ENCODE measurements at regions not wholly inside any gene's neighbourhood (a gene's known extent, or its start where the extent isn't known, plus 50 kb on each side); places are given as distances from the start of the nearest gene placed in this dataset.

GRCh38 chr3:59245300-59245858 is 195.6 kb upstream of the CFAP20DC start:
- Mint-ChIP-seq H3K36me3 (no peaks in the 10 kb centered on the region), H3K4me1 (no peaks in the 10 kb centered on the region), H3K27me3 (no peaks in the 10 kb centered on the region), H3K4me3 (no peak overlapping the region), H3K9me3 (peaks cover 0 to 6% (median 5%) of the 10 kb centered on the region in 3 donors), H3K27ac (no peak overlapping the region)
- Histone ChIP-seq H3K4me1 (ENCODE audit: control insufficient read depth in 1 of 2, extremely low read depth in 1 of 2, insufficient read depth in 2 of 2, low read length in 2 of 2) (no peaks in the 10 kb centered on the region), H3K36me3 (ENCODE audit: control insufficient read depth in 2 of 2, extremely low read depth in 1 of 2, insufficient read depth in 1 of 2, low read length in 1 of 2) (no peaks in the 10 kb centered on the region), H3K27ac (ENCODE audit: low read length) (no peak overlapping the region), H3K4me3 (ENCODE audit: control insufficient read depth in 1 of 2, extremely low read depth in 1 of 2, low read length in 1 of 2) (no peak overlapping the region), H3K27me3 (replicated peaks in 1 of 2; ENCODE audit: control insufficient read depth in 2 of 2, extremely low read depth in 1 of 2, insufficient read depth in 2 of 2, low read length in 1 of 2) (no peaks in the 10 kb centered on the region), H3K9me3 (no peaks in the 10 kb centered on the region)
- DNase-seq = no peak
- CTCF ChIA-PET = no interaction called here
- WGBS (ENCODE audit: insufficient coverage) = no CpG with 5 or more reads among the region's 5 CpGs
- no peak for ATAC-seq (replicated peaks in 1 of 4)
- POLR2A ChIA-PET = no interaction called here

- DNase-seq (no peak), ATAC-seq (replicated peaks in 1 of 4) (no peak)
- no peaks in the 10 kb centered on the region for H3K4me1 Mint-ChIP-seq
- 96% methylated on average over 3 of the region's 6 CpGs for WGBS (ENCODE audit: insufficient coverage)
- ChIA-PET CTCF (no interaction called here), POLR2A (no interaction called here)
- peaks cover 0 to 5% (median 5%) of the 10 kb centered on the region in 3 donors for H3K9me3 Mint-ChIP-seq
- no peak overlapping the region for H3K27ac Mint-ChIP-seq
- no peak overlapping the region for H3K4me3 Mint-ChIP-seq
- Histone ChIP-seq H3K36me3 (ENCODE audit: control insufficient read depth in 2 of 2, extremely low read depth in 1 of 2, insufficient read depth in 1 of 2, low read length in 1 of 2) (no peaks in the 10 kb centered on the region), H3K4me3 (ENCODE audit: control insufficient read depth in 1 of 2, extremely low read depth in 1 of 2, low read length in 1 of 2) (no peak overlapping the region), H3K27ac (ENCODE audit: low read length) (no peak overlapping the region), H3K27me3 (replicated peaks in 1 of 2; ENCODE audit: control insufficient read depth in 2 of 2, extremely low read depth in 1 of 2, insufficient read depth in 2 of 2, low read length in 1 of 2) (no peaks in the 10 kb centered on the region), H3K4me1 (ENCODE audit: control insufficient read depth in 1 of 2, extremely low read depth in 1 of 2, insufficient read depth in 2 of 2, low read length in 2 of 2) (no peaks in the 10 kb centered on the region), H3K9me3 (no peaks in the 10 kb centered on the region)
- no peaks in the 10 kb centered on the region for H3K27me3 Mint-ChIP-seq
- no peaks in the 10 kb centered on the region for H3K36me3 Mint-ChIP-seq
These were observed 194.5 kb upstream of the CFAP20DC start for GRCh38 chr3:59244343-59244742.

DNA sequence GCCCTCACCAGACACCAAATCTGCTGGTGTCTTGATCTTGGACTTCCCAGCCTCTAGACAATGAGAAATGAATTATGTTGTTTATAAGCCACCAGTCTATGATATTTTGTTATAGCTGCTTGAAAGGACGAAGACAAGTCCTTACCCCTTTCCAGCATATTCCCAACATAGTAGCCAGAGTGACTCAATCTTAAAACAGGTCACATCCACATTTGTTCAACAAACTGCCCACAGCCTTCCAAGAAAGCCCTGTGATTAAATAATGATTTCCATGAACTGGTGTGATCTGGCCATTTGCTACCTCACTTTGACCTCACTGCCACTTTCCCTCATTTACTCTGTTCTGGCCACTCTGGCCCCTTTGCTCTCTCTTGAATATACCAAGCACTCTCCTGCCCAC is 193.7 kb upstream of the CFAP20DC start:
- ChIA-PET POLR2A (no interaction called here), CTCF (no interaction called here)
- H3K27me3 Mint-ChIP-seq = no peaks in the 10 kb centered on the region
- no peaks in the 10 kb centered on the region for H3K36me3 Mint-ChIP-seq
- H3K9me3 Mint-ChIP-seq = peaks cover 0 to 5% (median 3%) of the 10 kb centered on the region in 3 donors
- H3K4me3 Mint-ChIP-seq = no peak overlapping the region
- WGBS (ENCODE audit: insufficient coverage) = no CpG with 5 or more reads among the region's 1 CpG
- no peaks in the 10 kb centered on the region for H3K4me1 Mint-ChIP-seq
- Histone ChIP-seq H3K4me3 (ENCODE audit: control insufficient read depth in 1 of 2, extremely low read depth in 1 of 2, low read length in 1 of 2) (no peak overlapping the region), H3K27me3 (replicated peaks in 1 of 2; ENCODE audit: control insufficient read depth in 2 of 2, extremely low read depth in 1 of 2, insufficient read depth in 2 of 2, low read length in 1 of 2) (no peaks in the 10 kb centered on the region), H3K27ac (ENCODE audit: low read length) (no peak overlapping the region), H3K36me3 (ENCODE audit: control insufficient read depth in 2 of 2, extremely low read depth in 1 of 2, insufficient read depth in 1 of 2, low read length in 1 of 2) (no peaks in the 10 kb centered on the region), H3K4me1 (ENCODE audit: control insufficient read depth in 1 of 2, extremely low read depth in 1 of 2, insufficient read depth in 2 of 2, low read length in 2 of 2) (no peaks in the 10 kb centered on the region), H3K9me3 (no peaks in the 10 kb centered on the region)
- ATAC-seq (replicated peaks in 1 of 4) (no peak), DNase-seq (no peak)
- no peak overlapping the region for H3K27ac Mint-ChIP-seq

DNA sequence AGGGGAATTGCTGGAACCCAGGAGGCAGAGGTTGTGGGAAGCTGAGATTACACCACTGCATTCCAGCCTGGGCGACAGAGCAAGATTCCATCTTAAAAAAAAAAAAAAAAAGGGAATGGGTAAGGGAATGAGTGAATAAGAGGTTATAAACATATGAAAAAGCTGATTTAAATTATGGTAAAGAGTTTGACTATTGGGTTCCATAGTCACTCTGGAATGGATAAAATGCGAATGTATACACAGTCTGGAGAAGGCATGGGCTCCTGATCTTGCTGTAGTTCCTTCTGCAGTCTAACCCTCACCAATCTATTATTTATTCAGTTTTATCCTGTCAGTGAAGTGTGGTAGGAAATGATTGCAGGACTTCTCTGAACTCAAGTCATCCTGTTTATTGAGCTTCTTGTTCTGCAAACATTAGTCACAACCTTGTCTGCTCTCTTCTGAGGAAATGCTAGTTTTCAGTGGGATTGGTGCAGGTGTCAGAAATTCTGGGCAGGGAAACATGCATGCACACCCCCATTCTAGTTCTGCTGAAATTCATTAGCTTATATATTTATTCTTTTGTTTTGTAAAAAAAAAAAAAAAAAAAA is 190.9 kb upstream of the CFAP20DC start:
- 100% methylated on average over 1 of the region's 2 CpGs for WGBS (ENCODE audit: insufficient coverage)
- Mint-ChIP-seq H3K27me3 (no peaks in the 10 kb centered on the region), H3K27ac (no peak overlapping the region), H3K36me3 (no peaks in the 10 kb centered on the region), H3K4me1 (peaks cover 0 to 3% (median 2%) of the 10 kb centered on the region in 3 donors), H3K9me3 (peaks cover 0 to 5% (median 3%) of the 10 kb centered on the region in 3 donors), H3K4me3 (no peak overlapping the region)
- CTCF ChIA-PET = interaction anchor here in 1 of 2 donors (0.6 kb wide), 2 partner anchors 78 to 809 kb away, joined by 3 read pairs; no protein-coding TSS in a partner anchor
- POLR2A ChIA-PET = interaction anchor here in 1 of 2 donors (0.6 kb wide), 2 partner anchors 135 to 1333 kb away, joined by 3 to 4 read pairs; no protein-coding TSS in a partner anchor
- peaks cover 0 to 3% of the 10 kb centered on the region in 2 experiments for H3K4me1 ChIP-seq (ENCODE audit: control insufficient read depth in 1 of 2, extremely low read depth in 1 of 2, insufficient read depth in 2 of 2, low read length in 2 of 2)
- H3K27me3 ChIP-seq (replicated peaks in 1 of 2; ENCODE audit: control insufficient read depth in 2 of 2, extremely low read depth in 1 of 2, insufficient read depth in 2 of 2, low read length in 1 of 2) = no peaks in the 10 kb centered on the region
- no peak for ATAC-seq (replicated peaks in 1 of 4)
- no peak overlapping the region for H3K4me3 ChIP-seq (ENCODE audit: control insufficient read depth in 1 of 2, extremely low read depth in 1 of 2, low read length in 1 of 2)
- no peak overlapping the region for H3K27ac ChIP-seq (ENCODE audit: low read length)
- no peaks in the 10 kb centered on the region for H3K36me3 ChIP-seq (ENCODE audit: control insufficient read depth in 2 of 2, extremely low read depth in 1 of 2, insufficient read depth in 1 of 2, low read length in 1 of 2)
- no peak for DNase-seq
- H3K9me3 ChIP-seq = no peaks in the 10 kb centered on the region

- Mint-ChIP-seq H3K4me1 (peaks cover 0 to 15% (median 14%) of the 10 kb centered on the region in 3 donors), H3K36me3 (no peaks in the 10 kb centered on the region), H3K4me3 (no peak overlapping the region), H3K27ac (no peak overlapping the region), H3K9me3 (peaks cover 0 to 6% (median 0%) of the 10 kb centered on the region in 3 donors), H3K27me3 (peaks cover 0 to 3% of the 10 kb centered on the region in 2 donors)
- WGBS (ENCODE audit: insufficient coverage) = 95% methylated on average over 3 of the region's 6 CpGs
- ChIA-PET CTCF (no interaction called here), POLR2A (interaction anchor here in 1 of 2 donors (0.6 kb wide), 1 partner anchor 19 kb away, joined by 3 read pairs; no protein-coding TSS in a partner anchor)
- Histone ChIP-seq H3K27ac (ENCODE audit: low read length) (no peak overlapping the region), H3K27me3 (replicated peaks in 1 of 2; ENCODE audit: control insufficient read depth in 2 of 2, extremely low read depth in 1 of 2, insufficient read depth in 2 of 2, low read length in 1 of 2) (no peaks in the 10 kb centered on the region), H3K9me3 (no peaks in the 10 kb centered on the region), H3K4me1 (ENCODE audit: control insufficient read depth in 1 of 2, extremely low read depth in 1 of 2, insufficient read depth in 2 of 2, low read length in 2 of 2) (peaks cover 0 to 8% of the 10 kb centered on the region in 2 experiments), H3K36me3 (ENCODE audit: control insufficient read depth in 2 of 2, extremely low read depth in 1 of 2, insufficient read depth in 1 of 2, low read length in 1 of 2) (no peaks in the 10 kb centered on the region), H3K4me3 (ENCODE audit: control insufficient read depth in 1 of 2, extremely low read depth in 1 of 2, low read length in 1 of 2) (no peak overlapping the region)
- no peak for DNase-seq
- ATAC-seq (replicated peaks in 1 of 4) = no peak
These were observed 187.3 kb upstream of the CFAP20DC start for GRCh38 chr3:59237121-59237520.

DNA sequence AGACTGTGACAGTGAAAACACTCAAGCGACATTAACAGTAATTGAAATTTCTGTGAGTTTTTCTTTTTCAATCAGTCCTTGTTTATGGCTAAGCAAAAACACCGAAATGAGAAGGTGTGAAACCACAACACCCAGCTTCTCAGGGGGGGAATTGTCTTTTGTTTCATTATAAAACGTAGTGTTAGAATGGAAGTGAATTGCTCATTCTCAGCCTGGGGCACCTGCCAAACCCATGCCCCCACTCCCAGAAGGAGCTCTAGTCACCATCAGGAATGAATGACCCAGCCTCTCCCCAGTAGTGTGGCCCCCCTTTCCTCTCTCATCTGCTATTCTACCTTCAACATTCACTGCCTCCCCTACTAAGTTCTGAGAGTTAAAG is 185.8 kb upstream of the CFAP20DC start:
- Histone ChIP-seq H3K27ac (ENCODE audit: low read length) (no peak overlapping the region), H3K4me3 (ENCODE audit: control insufficient read depth in 1 of 2, extremely low read depth in 1 of 2, low read length in 1 of 2) (no peak overlapping the region), H3K27me3 (replicated peaks in 1 of 2; ENCODE audit: control insufficient read depth in 2 of 2, extremely low read depth in 1 of 2, insufficient read depth in 2 of 2, low read length in 1 of 2) (no peaks in the 10 kb centered on the region), H3K9me3 (no peaks in the 10 kb centered on the region), H3K4me1 (ENCODE audit: control insufficient read depth in 1 of 2, extremely low read depth in 1 of 2, insufficient read depth in 2 of 2, low read length in 2 of 2) (peaks cover 0 to 8% of the 10 kb centered on the region in 2 experiments), H3K36me3 (ENCODE audit: control insufficient read depth in 2 of 2, extremely low read depth in 1 of 2, insufficient read depth in 1 of 2, low read length in 1 of 2) (no peaks in the 10 kb centered on the region)
- H3K36me3 Mint-ChIP-seq = peaks cover 7% of the 10 kb centered on the region
- peaks cover 0 to 20% (median 7%) of the 10 kb centered on the region in 3 donors for H3K9me3 Mint-ChIP-seq
- CTCF ChIA-PET = no interaction called here
- DNase-seq (peak in 11 of 35 experiments; percentile 1 to 49 (median 4)), ATAC-seq (replicated peaks in 1 of 4) (peak in 2 of 4 experiments; percentile 40)
- no peak overlapping the region for H3K4me3 Mint-ChIP-seq
- POLR2A ChIA-PET = no interaction called here
- no peak overlapping the region for H3K27ac Mint-ChIP-seq
- H3K27me3 Mint-ChIP-seq = peaks cover 0 to 3% of the 10 kb centered on the region in 2 donors
- WGBS (ENCODE audit: insufficient coverage) = no CpG with 5 or more reads among the region's 3 CpGs
- H3K4me1 Mint-ChIP-seq = peaks cover 0 to 15% (median 14%) of the 10 kb centered on the region in 3 donors
